ENCODE measurements at regions not wholly inside any gene's neighbourhood (a gene's known extent, or its start where the extent isn't known, plus 50 kb on each side); places are given as distances from the start of the nearest gene placed in this dataset.

GRCh38 chr2:198479065-198479464 lies 674.7 kb downstream of the PLCL1 start:
- DNase-seq = no peak

- no peak for DNase-seq
Measured at GRCh38 chr2:198478361-198478760, 674.0 kb downstream of the PLCL1 start.

GRCh38 chr2:198476007-198476406 lies 671.6 kb downstream of the PLCL1 start:
- no peak for DNase-seq

- DNase-seq = no peak
Measured at GRCh38 chr2:198471291-198471690, 666.9 kb downstream of the PLCL1 start.

- DNase-seq = no peak
Measured at GRCh38 chr2:198468136-198468535, 663.7 kb downstream of the PLCL1 start.

- no peak for DNase-seq
Measured at GRCh38 chr2:198465970-198466369, 661.6 kb downstream of the PLCL1 start.

- no peak for DNase-seq
Measured at GRCh38 chr2:198456418-198456817, 652.0 kb downstream of the PLCL1 start.

- DNase-seq = no peak
Measured at GRCh38 chr2:198453866-198454265, 649.5 kb downstream of the PLCL1 start.

- no peak for DNase-seq
Measured at GRCh38 chr2:198452327-198452726, 647.9 kb downstream of the PLCL1 start.

GRCh38 chr2:198448789-198449188 lies 644.4 kb downstream of the PLCL1 start:
- DNase-seq = no peak

- no peak for DNase-seq
Measured at GRCh38 chr2:198444800-198445287, 640.5 kb downstream of the PLCL1 start.

- no peak for DNase-seq
Measured at GRCh38 chr2:198441901-198442300, 637.5 kb downstream of the PLCL1 start.

GRCh38 chr2:198441246-198441645 lies 636.9 kb downstream of the PLCL1 start:
- DNase-seq = peak; percentile 7

- DNase-seq = no peak
Measured at GRCh38 chr2:198440833-198441232, 636.4 kb downstream of the PLCL1 start.

GRCh38 chr2:198438331-198438730 lies 633.9 kb downstream of the PLCL1 start:
- no peak for DNase-seq

- DNase-seq = no peak
Measured at GRCh38 chr2:198424112-198424511, 619.7 kb downstream of the PLCL1 start.

- no peak for DNase-seq
Measured at GRCh38 chr2:198417836-198418235, 613.4 kb downstream of the PLCL1 start.

GRCh38 chr2:198414976-198415375 lies 610.6 kb downstream of the PLCL1 start:
- DNase-seq = no peak

GRCh38 chr2:198411936-198412335 lies 607.5 kb downstream of the PLCL1 start:
- DNase-seq = no peak

GRCh38 chr2:198408171-198408570 lies 603.8 kb downstream of the PLCL1 start:
- DNase-seq = no peak

- no peak for DNase-seq
Measured at GRCh38 chr2:198405311-198405710, 600.9 kb downstream of the PLCL1 start.

GRCh38 chr2:198401644-198402043 lies 597.3 kb downstream of the PLCL1 start:
- no peak for DNase-seq

- DNase-seq = no peak
Measured at GRCh38 chr2:198400999-198401398, 596.6 kb downstream of the PLCL1 start.

- DNase-seq = no peak
Measured at GRCh38 chr2:198394208-198394607, 589.8 kb downstream of the PLCL1 start.

GRCh38 chr2:198390670-198391069 lies 586.3 kb downstream of the PLCL1 start:
- no peak for DNase-seq

- no peak for DNase-seq
Measured at GRCh38 chr2:198387677-198388076, 583.3 kb downstream of the PLCL1 start.

Measured in activated CD4-positive, alpha-beta T cell treated with anti-CD3 and anti-CD28 coated beads for 48 hours (primary cell).